ENCODE measurements at regions not wholly inside any gene's neighbourhood (a gene's known extent, or its start where the extent isn't known, plus 50 kb on each side); places are given as distances from the start of the nearest gene placed in this dataset.

GRCh38 chr4:164614329-164614728 lies 139.6 kb upstream of the SMIM31 start:
- no peak for ATAC-seq
- DNase-seq: no peak
- intact Hi-C loops (cut with DNase I, micrococcal nuclease): no loop called here
- Histone ChIP-seq H3K4me3 (no peak overlapping the region), H3K4me1 (ENCODE audit: low read depth) (no peaks in the 10 kb centered on the region), H3K36me3 (ENCODE audit: low read depth) (no peaks in the 10 kb centered on the region), H3K9me3 (no peaks in the 10 kb centered on the region)
- no peak for TF ChIP-seq CTCF (IDR thresholded peaks at IDR 0.05)

- no peaks in the 10 kb centered on the region for H3K4me1 ChIP-seq (ENCODE audit: low read depth)
- intact Hi-C loops (cut with DNase I, micrococcal nuclease): no loop called here
- no peak for ATAC-seq
- no peak for DNase-seq
- H3K4me3 ChIP-seq: no peak overlapping the region
- no peaks in the 10 kb centered on the region for H3K9me3 ChIP-seq
- no peak for TF ChIP-seq CTCF (IDR thresholded peaks at IDR 0.05)
- H3K36me3 ChIP-seq (ENCODE audit: low read depth): no peaks in the 10 kb centered on the region
Observed at GRCh38 chr4:164614999-164615398, 138.9 kb upstream of the SMIM31 start.

- Histone ChIP-seq H3K36me3 (ENCODE audit: low read depth) (no peaks in the 10 kb centered on the region), H3K9me3 (no peaks in the 10 kb centered on the region), H3K4me1 (ENCODE audit: low read depth) (no peaks in the 10 kb centered on the region), H3K4me3 (no peak overlapping the region)
- DNase-seq (no peak), ATAC-seq (no peak)
- no peak for TF ChIP-seq CTCF (IDR thresholded peaks at IDR 0.05)
- intact Hi-C loops (cut with DNase I, micrococcal nuclease): no loop called here
Observed at GRCh38 chr4:164615964-164616363, 138.0 kb upstream of the SMIM31 start.

DNA sequence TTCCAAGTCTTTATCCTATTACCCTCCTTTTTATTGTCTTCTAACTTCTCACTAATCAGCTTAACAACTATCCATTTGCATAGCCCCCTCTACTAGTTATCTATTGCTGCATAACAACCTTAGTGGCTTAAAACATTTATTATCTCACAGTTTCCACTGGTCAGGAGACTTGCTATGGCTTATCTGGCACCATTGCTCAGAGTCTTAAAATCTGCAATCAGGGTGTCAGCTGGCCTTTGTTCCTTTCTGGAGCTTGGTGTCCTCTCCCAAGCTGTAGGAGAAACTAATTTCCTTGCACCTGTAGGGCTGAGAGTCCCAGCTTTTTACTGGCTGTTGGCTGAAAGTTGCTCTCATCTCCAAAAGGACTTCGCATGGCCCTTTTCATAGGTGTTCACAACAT lies 137.0 kb upstream of the SMIM31 start:
- no peak overlapping the region for H3K4me3 ChIP-seq
- DNase-seq: no peak
- no peaks in the 10 kb centered on the region for H3K36me3 ChIP-seq (ENCODE audit: low read depth)
- no peaks in the 10 kb centered on the region for H3K4me1 ChIP-seq (ENCODE audit: low read depth)
- intact Hi-C loops (cut with DNase I, micrococcal nuclease): no loop called here
- no peak for TF ChIP-seq CTCF (IDR thresholded peaks at IDR 0.05)
- no peak for ATAC-seq
- H3K9me3 ChIP-seq: no peaks in the 10 kb centered on the region

DNA sequence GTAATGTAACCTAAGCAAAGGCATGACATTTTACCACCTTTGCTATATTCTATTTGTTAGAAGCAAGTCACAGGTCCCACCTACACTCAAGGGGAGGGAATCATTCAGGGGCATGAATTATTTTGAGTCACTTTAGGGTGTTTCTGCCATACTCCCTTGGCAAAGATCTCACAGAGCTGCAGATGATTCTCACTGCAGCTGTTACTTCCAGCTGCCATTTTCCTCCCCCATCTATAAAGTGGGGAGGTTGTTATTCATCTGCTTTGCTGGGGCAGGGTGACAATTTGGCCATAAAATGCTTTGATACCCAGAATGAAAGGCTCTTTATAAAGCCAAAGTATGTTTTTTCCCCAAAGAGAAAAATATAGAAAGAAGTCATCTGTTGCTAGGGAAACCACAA lies 136.5 kb upstream of the SMIM31 start:
- intact Hi-C loops (cut with DNase I, micrococcal nuclease): no loop called here
- ATAC-seq: no peak
- no peak for DNase-seq

More for the DNA sequence above, 136.5 kb upstream of the SMIM31 start:
- Histone ChIP-seq H3K36me3 (ENCODE audit: low read depth) (no peaks in the 10 kb centered on the region), H3K4me3 (no peak overlapping the region), H3K4me1 (ENCODE audit: low read depth) (no peaks in the 10 kb centered on the region), H3K9me3 (no peaks in the 10 kb centered on the region)
- TF ChIP-seq CTCF (IDR thresholded peaks at IDR 0.05): no peak
